ENCODE measurements at regions not wholly inside any gene's neighbourhood (a gene's known extent, or its start where the extent isn't known, plus 50 kb on each side); places are given as distances from the start of the nearest gene placed in this dataset.

- H3K4ac ChIP-seq (ENCODE audit: low read depth, low read length), result no peak overlapping the region
- no peak for DNase-seq
- BruUV-seq (replicated peaks), result no TSS peak
- H3K9ac ChIP-seq (ENCODE audit: low read depth, low read length), result no peak overlapping the region
- H3K36me3 ChIP-seq (ENCODE audit: control insufficient read depth, insufficient read depth, low read length), result no peaks in the 10 kb centered on the region
- H3K79me1 ChIP-seq (ENCODE audit: low read depth in 1 of 2, low read length in 2 of 2), result no peaks in the 10 kb centered on the region
- CTCF ChIA-PET, result interaction anchor here (1.2 kb wide), 1 partner anchor 15 kb away, joined by 3 read pairs; no protein-coding TSS in a partner anchor
- no peak overlapping the region for H2AK5ac ChIP-seq (ENCODE audit: low read depth, low read length)
- H2AK9ac ChIP-seq (replicated peaks; ENCODE audit: low read depth, low read length, poor library complexity), result no peak overlapping the region
- H3K9me1 ChIP-seq (ENCODE audit: insufficient read depth, low read length), result no peaks in the 10 kb centered on the region; the same call in 1 of the 2 replicates
- H3K56ac ChIP-seq (ENCODE audit: extremely low read depth, insufficient read depth, low read length), result no peak overlapping the region
- H3K27ac ChIP-seq (ENCODE audit: insufficient read depth, low read length), result no peak overlapping the region
- H3K14ac ChIP-seq (replicated peaks; ENCODE audit: low read depth, low read length), result no peak overlapping the region
- H2BK15ac ChIP-seq (ENCODE audit: low read depth, low read length), result no peak overlapping the region
- POLR2A ChIA-PET (ENCODE audit: unreplicated experiment), result no interaction called here
- no peak overlapping the region for H3K23ac ChIP-seq (ENCODE audit: low read depth, low read length)
- ATAC-seq (ENCODE audit: low read depth), result no peak
- no peak overlapping the region for H4K8ac ChIP-seq (ENCODE audit: low read depth in 2 of 2, low read length in 2 of 2)
- H3K27me3 ChIP-seq (ENCODE audit: control insufficient read depth, insufficient read depth, low read length), result no peaks in the 10 kb centered on the region
- H3K18ac ChIP-seq (ENCODE audit: low read depth, low read length), result no peak overlapping the region
- no peaks in the 10 kb centered on the region for H4K20me1 ChIP-seq (ENCODE audit: insufficient read depth, low read length)
- TF ChIP-seq CTCF (conservative IDR thresholded peaks at IDR 0.05; ENCODE audit: low read depth, low read length) (no peak), NFE2L2 (IDR thresholded peaks at IDR 0.05; ENCODE audit: low read depth, low read length) (no peak), FOS (IDR thresholded peaks at IDR 0.05; ENCODE audit: low read depth, low read length) (no peak), RCOR1 (IDR thresholded peaks at IDR 0.05; ENCODE audit: insufficient replicate concordance, low read length) (no peak)
- no peak overlapping the region for H4K5ac ChIP-seq (ENCODE audit: low read depth, low read length)
- H3K4me3 ChIP-seq (ENCODE audit: insufficient read depth, low read depth, low read length), result no peak overlapping the region
- in situ Hi-C loops (cut with MboI; ENCODE audit: low sequenced_read_pairs), result loop anchor here (25.0 kb wide), 1 partner anchor 1239 kb away; no protein-coding TSS in a partner anchor
- H4K91ac ChIP-seq (ENCODE audit: insufficient read depth, low read depth, low read length), result no peak overlapping the region
- dilution Hi-C loops (cut with HindIII; ENCODE audit: low sequenced_read_pairs, unreplicated experiment), result no loop called here
- no peak overlapping the region for H2AFZ ChIP-seq (replicated peaks; ENCODE audit: low read length, poor library complexity)
- H2BK120ac ChIP-seq (ENCODE audit: low read depth, low read length), result no peak overlapping the region
- intact Hi-C loops (cut with micrococcal nuclease), result loop anchor here (10.0 kb wide), 1 partner anchor 1276 kb away; no protein-coding TSS in a partner anchor
- H3K4me2 ChIP-seq (ENCODE audit: low read depth, low read length), result no peak overlapping the region
- H3K9me3 ChIP-seq (ENCODE audit: control insufficient read depth, insufficient read depth, low read length), result no peaks in the 10 kb centered on the region
- 0 out of 2 replicates have a peak, but pooled peaks cover 2% of the 10 kb centered on the region for H3K4me1 ChIP-seq (ENCODE audit: control insufficient read depth, insufficient read depth, low read length)
- H2BK5ac ChIP-seq (ENCODE audit: low read depth, low read length, poor library complexity, severe bottlenecking), result no peak overlapping the region
- no peak overlapping the region for H2BK20ac ChIP-seq (ENCODE audit: low read depth, low read length)
These were observed 365.7 kb upstream of the RIOK2 start for GRCh38 chr5:97548739-97549080.
